Stimulated activated CD8-positive, alpha-beta memory T cell treated with anti-CD3 and anti-CD28 coated beads, Interleukin-12 subunit alpha, Interleukin-12 subunit beta, amount 100 ng/mL, for 24 hours (primary cell): ENCODE measurements at regions not wholly inside any gene's neighbourhood (a gene's known extent, or its start where the extent isn't known, plus 50 kb on each side); places are given as distances from the start of the nearest gene placed in this dataset.

Experiments used
- DNase-seq: peaks from one replicate; pipeline ENCODE4 v3.0.0-alpha.2; 2020; ENCODE audit errors: extremely low read depth

- no peak for DNase-seq
These were observed 131.0 kb upstream of the BRINP1 start for GRCh38 chr9:119500072-119500771.

- DNase-seq = no peak
These were observed 118.0 kb upstream of the BRINP1 start for GRCh38 chr9:119487118-119487827.

GRCh38 chr9:119483153-119483552 is 113.9 kb upstream of the BRINP1 start:
- no peak for DNase-seq

GRCh38 chr9:119477197-119477596 is 108.0 kb upstream of the BRINP1 start:
- no peak for DNase-seq

GRCh38 chr9:119458068-119458467 is 88.8 kb upstream of the BRINP1 start:
- no peak for DNase-seq

- DNase-seq = no peak
These were observed 84.7 kb upstream of the BRINP1 start for GRCh38 chr9:119453980-119454379.

GRCh38 chr9:119453490-119453911 is 84.3 kb upstream of the BRINP1 start:
- DNase-seq = no peak

- DNase-seq = no peak
These were observed 82.2 kb upstream of the BRINP1 start for GRCh38 chr9:119451426-119451825.

GRCh38 chr9:119443179-119443578 is 73.9 kb upstream of the BRINP1 start:
- no peak for DNase-seq

GRCh38 chr9:119441832-119442231 is 72.6 kb upstream of the BRINP1 start:
- no peak for DNase-seq

GRCh38 chr9:119441338-119441737 is 72.1 kb upstream of the BRINP1 start:
- DNase-seq = no peak

- no peak for DNase-seq
These were observed 67.0 kb upstream of the BRINP1 start for GRCh38 chr9:119436261-119436660.

GRCh38 chr9:119435076-119435475 is 65.8 kb upstream of the BRINP1 start:
- no peak for DNase-seq

GRCh38 chr9:119432428-119432827 is 63.2 kb upstream of the BRINP1 start:
- no peak for DNase-seq

- DNase-seq = no peak
These were observed 60.1 kb upstream of the BRINP1 start for GRCh38 chr9:119429302-119429701.

GRCh38 chr9:119420231-119420630 is 51.0 kb upstream of the BRINP1 start:
- no peak for DNase-seq
